IPS DF 6.9 (cell line): ENCODE measurements at regions not wholly inside any gene's neighbourhood (a gene's known extent, or its start where the extent isn't known, plus 50 kb on each side); places are given as distances from the start of the nearest gene placed in this dataset.

Experiments
- DNase-seq: peaks from one replicate; pipeline ENCODE4 v3.0.0-alpha.2; 2013; ENCODE audit warnings: low read depth, low spot score
- H3K27ac ChIP-seq: one replicate; pipeline ENCODE4 v1.5.1; 2013; ENCODE audit warnings: low read length, control low read depth
- H3K27me3 ChIP-seq: 2 replicates; pipeline ENCODE4 v1.6.1; 2013; ENCODE audit warnings: mild to moderate bottlenecking, low read length; ENCODE audit not compliant: control insufficient read depth, insufficient read depth
- H3K36me3 ChIP-seq: 2 replicates; pipeline ENCODE4 v1.6.1; 2013; ENCODE audit warnings: low read length; ENCODE audit not compliant: control insufficient read depth, insufficient read depth
- H3K4me1 ChIP-seq: 2 replicates; pipeline ENCODE4 v1.6.1; 2013; ENCODE audit warnings: low read length; ENCODE audit not compliant: control insufficient read depth, insufficient read depth
- H3K4me3 ChIP-seq: 2 replicates; pipeline ENCODE4 v1.5.1; 2013; ENCODE audit warnings: mild to moderate bottlenecking, low read length
- H3K9me3 ChIP-seq: 2 replicates; pipeline ENCODE4 v1.6.1; 2013; ENCODE audit warnings: low read length, inconsistent platforms; ENCODE audit not compliant: control insufficient read depth, insufficient read depth
- WGBS: extraction: QIAGEN DNeasy Blood & Tissue Kit; methylation state at CpG from one replicate; pipeline ENCODE4 v1.1.7; 2013; ENCODE audit warnings: mixed read lengths, missing lambda C conversion rate; ENCODE audit not compliant: insufficient read length, insufficient coverage; 5-methylcytosine and 5-hydroxymethylcytosine counted together

DNA sequence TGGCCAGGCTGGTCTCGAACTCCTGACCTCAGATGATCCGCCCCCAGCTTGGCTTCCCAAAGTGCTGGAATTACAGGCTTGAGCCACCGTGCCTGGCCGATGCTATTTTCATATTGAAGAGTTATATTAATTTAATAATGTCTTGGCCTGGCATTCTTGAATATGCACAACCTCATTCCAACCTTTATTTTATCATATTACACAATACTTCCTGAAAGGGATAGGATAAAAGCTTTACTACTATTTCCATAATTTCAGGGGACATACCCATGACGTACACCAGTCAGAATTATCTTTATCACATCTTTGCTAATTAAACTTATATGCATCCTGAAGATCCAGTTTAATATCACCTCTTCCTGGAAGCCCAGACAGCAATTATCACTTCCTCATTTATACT is 205.3 kb downstream of the ZIC4 start:
- Histone ChIP-seq H3K36me3 (no peaks in the 10 kb centered on the region), H3K27me3 (no peaks in the 10 kb centered on the region), H3K4me3 (no peak overlapping the region), H3K4me1 (no peaks in the 10 kb centered on the region), H3K27ac (no peak overlapping the region), H3K9me3 (no peaks in the 10 kb centered on the region)
- WGBS = no CpG with 5 or more reads among the region's 5 CpGs
- no peak for DNase-seq

DNA sequence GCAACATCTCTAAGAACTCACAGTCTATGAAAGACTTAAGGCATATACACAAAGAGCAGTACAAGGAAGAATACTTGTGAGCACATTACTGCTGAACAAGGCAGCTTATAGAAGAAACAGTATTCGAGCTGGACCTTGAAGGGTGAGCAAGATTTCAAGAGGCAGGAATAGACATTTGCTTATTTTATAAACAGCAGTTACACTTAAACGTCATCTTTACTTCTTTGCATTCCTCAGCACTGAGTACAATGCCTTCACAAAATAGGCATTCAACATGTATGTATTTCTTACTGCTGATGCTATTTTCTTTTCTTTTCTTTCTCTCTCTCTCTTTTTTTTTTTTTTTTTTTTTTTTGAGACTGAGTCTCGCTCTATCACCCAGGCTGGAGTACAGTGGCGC is 205.8 kb downstream of the ZIC4 start:
- Histone ChIP-seq H3K9me3 (no peaks in the 10 kb centered on the region), H3K4me1 (no peaks in the 10 kb centered on the region), H3K27me3 (no peaks in the 10 kb centered on the region), H3K36me3 (no peaks in the 10 kb centered on the region), H3K27ac (no peak overlapping the region), H3K4me3 (no peak overlapping the region)
- DNase-seq = no peak
- no CpG with 5 or more reads among the region's 4 CpGs for WGBS

DNA sequence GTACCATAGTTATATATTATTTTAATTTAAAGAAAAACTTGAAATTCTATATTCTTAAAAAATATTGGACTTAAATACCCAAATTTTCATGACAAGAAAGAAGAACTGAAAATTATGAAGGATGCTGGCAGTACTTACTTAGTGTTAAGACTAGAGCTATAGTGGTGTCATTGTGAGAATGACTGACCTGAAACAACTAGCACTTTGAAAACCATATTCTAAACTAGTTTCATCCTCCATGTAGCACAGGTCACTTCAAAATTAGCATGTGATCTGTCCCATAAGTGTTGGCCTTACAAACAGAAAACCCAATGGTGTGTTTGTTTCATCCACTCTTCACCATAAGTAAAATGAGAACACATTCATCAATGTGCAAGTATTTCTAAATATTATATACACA is 208.6 kb downstream of the ZIC4 start:
- DNase-seq = no peak
- Histone ChIP-seq H3K4me3 (no peak overlapping the region), H3K4me1 (no peaks in the 10 kb centered on the region), H3K36me3 (no peaks in the 10 kb centered on the region), H3K27me3 (no peaks in the 10 kb centered on the region), H3K9me3 (no peaks in the 10 kb centered on the region), H3K27ac (no peak overlapping the region)

DNA sequence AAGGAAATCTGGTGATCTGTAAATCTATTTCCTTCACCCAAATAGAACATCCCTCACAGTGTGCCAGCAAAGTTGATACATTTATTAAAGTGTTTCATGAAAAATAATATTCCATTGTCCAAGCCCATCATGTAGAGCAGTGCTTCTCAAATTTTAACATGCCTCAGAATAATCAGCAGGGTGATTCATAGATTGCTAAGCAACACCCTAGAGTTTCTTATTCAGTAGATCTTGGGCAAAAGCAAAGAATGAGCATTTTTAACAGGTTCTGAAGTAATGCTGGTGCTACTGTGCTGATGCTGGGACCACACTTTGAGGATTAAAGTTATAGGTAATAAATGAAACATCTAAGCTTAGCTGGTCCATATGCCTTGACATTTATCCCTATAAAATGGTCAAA is 210.5 kb downstream of the ZIC4 start:
- Histone ChIP-seq H3K27ac (no peak overlapping the region), H3K27me3 (no peaks in the 10 kb centered on the region), H3K36me3 (no peaks in the 10 kb centered on the region), H3K4me1 (no peaks in the 10 kb centered on the region), H3K9me3 (no peaks in the 10 kb centered on the region), H3K4me3 (no peak overlapping the region)
- no peak for DNase-seq

DNA sequence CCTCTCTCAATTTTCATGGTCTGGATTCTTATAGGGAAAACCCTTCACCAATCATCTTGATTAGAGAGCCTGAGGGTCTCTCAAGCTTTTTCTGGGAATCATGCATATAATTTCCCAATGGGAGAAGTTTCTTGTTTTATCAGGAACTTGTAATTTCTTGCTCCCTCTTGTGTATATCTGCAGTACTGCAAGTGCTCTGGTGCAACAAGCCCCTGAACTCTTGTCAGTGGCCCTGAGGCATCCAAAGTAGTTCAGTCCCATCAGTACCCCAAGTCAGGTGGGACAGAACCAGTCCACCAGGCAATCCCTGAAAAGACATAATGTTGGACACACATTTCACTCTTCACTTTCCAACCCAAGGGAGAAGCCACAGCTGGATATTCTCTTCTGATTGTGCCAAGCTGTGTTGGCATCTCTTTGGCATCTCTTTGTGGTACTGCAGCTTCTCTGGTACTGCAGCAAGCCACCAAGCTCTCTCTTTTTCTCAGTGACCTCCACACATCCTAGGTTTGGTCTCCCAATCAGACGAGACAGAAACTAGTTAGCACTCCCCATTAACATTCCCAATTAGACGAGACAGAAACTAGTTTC is 214.5 kb downstream of the ZIC4 start:
- no peak overlapping the region for H3K4me3 ChIP-seq
- no peak overlapping the region for H3K27ac ChIP-seq
- WGBS = no CpG with 5 or more reads among the region's 2 CpGs
- peak; percentile 54 for DNase-seq
- H3K4me1 ChIP-seq = no peaks in the 10 kb centered on the region
- no peaks in the 10 kb centered on the region for H3K27me3 ChIP-seq
- no peaks in the 10 kb centered on the region for H3K36me3 ChIP-seq
- H3K9me3 ChIP-seq = no peaks in the 10 kb centered on the region

DNA sequence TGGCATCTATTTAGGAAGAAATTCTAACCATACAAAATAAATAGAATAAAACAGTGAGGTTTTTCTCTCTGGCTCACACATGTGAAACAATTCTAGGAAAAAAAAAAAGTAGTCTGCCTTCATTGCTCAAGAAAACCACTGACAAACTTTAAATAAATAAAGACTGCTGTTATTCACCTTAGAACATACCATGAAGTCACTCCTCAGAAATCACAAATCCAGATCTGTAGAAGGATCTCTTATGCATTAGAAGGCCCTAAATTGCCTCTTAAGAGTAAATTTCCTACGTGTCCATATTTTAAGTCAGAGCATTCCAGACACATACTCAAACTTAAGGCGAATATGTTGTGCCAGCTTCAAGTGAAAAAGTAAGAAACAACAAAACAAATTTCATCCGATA is 217.3 kb downstream of the ZIC4 start:
- Histone ChIP-seq H3K9me3 (no peaks in the 10 kb centered on the region), H3K4me1 (no peaks in the 10 kb centered on the region), H3K36me3 (no peaks in the 10 kb centered on the region), H3K27me3 (no peaks in the 10 kb centered on the region), H3K4me3 (no peak overlapping the region), H3K27ac (no peak overlapping the region)
- no CpG with 5 or more reads among the region's 3 CpGs for WGBS
- DNase-seq = no peak

DNA sequence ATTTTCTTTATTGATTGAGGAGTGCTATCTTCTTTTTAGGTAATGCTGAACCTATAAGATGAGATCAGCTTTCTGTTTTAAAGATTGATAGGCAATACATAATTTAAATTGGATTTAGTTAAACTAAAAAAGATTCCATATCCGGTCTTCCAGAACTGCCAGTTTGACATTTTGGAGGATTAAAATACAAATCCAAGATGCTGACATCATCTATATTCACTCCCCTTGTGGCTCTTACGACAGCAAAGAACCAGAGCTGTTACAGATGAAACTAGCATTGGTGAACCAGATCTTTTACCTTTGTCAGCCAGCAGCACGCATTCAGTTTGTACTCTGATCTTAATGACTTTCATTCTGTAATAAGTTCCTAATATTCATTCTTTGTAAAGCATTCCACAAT is 218.7 kb downstream of the ZIC4 start:
- Histone ChIP-seq H3K27me3 (no peaks in the 10 kb centered on the region), H3K9me3 (no peaks in the 10 kb centered on the region), H3K36me3 (no peaks in the 10 kb centered on the region), H3K27ac (no peak overlapping the region), H3K4me1 (no peaks in the 10 kb centered on the region), H3K4me3 (no peak overlapping the region)
- DNase-seq = no peak
- no CpG with 5 or more reads among the region's 3 CpGs for WGBS

DNA sequence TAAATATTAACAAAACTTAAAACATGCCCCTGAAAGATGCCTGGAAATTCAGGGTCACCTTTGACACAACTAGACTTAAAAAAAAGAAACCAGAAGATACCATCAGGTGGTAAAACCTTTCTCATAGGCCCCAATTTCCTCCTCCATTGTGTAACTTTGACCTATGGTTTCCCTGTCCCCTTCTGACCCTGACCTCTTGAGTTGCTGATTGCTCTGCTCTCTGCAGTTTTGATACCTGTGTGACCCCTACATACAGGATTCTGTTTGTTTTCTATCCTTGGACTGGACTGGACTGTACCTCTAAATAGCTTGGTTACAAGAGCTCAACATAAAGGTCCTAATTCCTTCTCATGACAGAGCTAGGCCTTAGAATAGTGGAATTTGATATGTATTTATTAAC is 220.6 kb downstream of the ZIC4 start:
- Histone ChIP-seq H3K27ac (no peak overlapping the region), H3K4me1 (no peaks in the 10 kb centered on the region), H3K4me3 (no peak overlapping the region), H3K9me3 (no peaks in the 10 kb centered on the region), H3K27me3 (no peaks in the 10 kb centered on the region), H3K36me3 (no peaks in the 10 kb centered on the region)
- DNase-seq = no peak

DNA sequence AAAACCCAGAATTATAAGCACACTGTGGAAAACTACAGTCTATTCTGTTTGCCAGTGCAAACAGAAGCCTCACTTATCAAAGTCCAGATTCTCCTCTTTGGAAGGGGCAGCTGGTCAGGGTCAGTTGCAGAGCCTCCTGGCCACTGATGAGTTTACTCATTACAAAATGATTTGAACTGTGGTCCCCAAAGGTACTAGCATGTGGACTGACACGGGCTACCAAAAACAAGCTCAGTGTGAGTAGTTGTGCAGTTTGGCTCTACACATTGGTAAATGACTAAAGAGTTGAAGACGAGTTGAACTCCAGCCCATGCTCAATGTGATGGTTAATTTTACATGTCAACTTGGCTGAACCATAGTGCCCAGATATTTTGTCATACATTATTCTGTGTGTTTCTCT is 221.5 kb downstream of the ZIC4 start:
- H3K36me3 ChIP-seq = no peaks in the 10 kb centered on the region
- no peaks in the 10 kb centered on the region for H3K4me1 ChIP-seq
- WGBS = no CpG with 5 or more reads among the region's 2 CpGs
- no peak overlapping the region for H3K4me3 ChIP-seq
- H3K9me3 ChIP-seq = no peaks in the 10 kb centered on the region
- H3K27ac ChIP-seq = no peak overlapping the region
- DNase-seq = no peak
- no peaks in the 10 kb centered on the region for H3K27me3 ChIP-seq

DNA sequence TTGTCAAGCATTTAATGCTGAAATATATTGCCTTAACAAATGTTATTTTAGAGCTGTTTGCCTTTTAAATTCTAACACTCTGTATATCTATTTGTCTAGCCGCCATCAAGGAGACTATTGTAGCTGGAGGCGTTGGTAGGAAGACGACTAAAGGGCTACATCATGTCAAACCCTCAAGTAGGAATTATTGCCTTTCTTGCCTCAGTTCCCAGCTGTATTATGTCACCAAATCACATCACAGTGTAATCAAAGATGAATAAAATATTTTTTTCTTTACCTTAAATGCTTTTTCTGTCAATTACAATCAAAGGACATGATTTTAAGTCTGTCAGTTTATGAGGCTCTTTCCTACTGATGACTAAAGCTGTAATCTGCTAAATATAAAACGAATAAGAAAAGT is 233.1 kb downstream of the ZIC4 start:
- H3K4me1 ChIP-seq = no peaks in the 10 kb centered on the region
- H3K4me3 ChIP-seq = no peak overlapping the region
- no peaks in the 10 kb centered on the region for H3K9me3 ChIP-seq
- H3K36me3 ChIP-seq = no peaks in the 10 kb centered on the region
- DNase-seq = no peak
- no peaks in the 10 kb centered on the region for H3K27me3 ChIP-seq
- no peak overlapping the region for H3K27ac ChIP-seq
- no CpG with 5 or more reads among the region's 4 CpGs for WGBS

DNA sequence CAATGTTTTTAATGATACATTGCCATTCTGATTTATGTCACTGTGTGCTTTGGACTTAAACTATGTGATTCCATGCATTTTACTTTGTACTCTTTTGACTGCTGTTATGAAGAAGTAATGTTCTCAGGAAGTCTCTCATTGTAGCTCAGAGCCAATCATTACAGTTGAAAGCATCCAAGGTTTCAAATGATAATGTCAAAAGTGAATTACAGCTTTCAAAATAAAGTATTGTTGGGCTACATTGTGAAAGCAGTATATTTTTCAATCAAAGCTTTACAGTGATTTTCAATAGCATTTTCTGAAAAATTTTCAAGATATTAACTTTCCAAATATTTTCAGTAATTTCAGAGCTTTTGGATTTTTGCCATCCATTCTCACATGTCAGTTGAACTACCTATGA is 243.6 kb downstream of the ZIC4 start:
- Histone ChIP-seq H3K27me3 (no peaks in the 10 kb centered on the region), H3K27ac (no peak overlapping the region), H3K9me3 (no peaks in the 10 kb centered on the region), H3K36me3 (no peaks in the 10 kb centered on the region), H3K4me1 (peaks cover 3% of the 10 kb centered on the region), H3K4me3 (no peak overlapping the region)
- DNase-seq = no peak
